ENCODE measurements at regions not wholly inside any gene's neighbourhood (a gene's known extent, or its start where the extent isn't known, plus 50 kb on each side); places are given as distances from the start of the nearest gene placed in this dataset.

GRCh38 chr1:38267037-38268036 lies 220.7 kb upstream of the POU3F1 start:
- no peak for TF ChIP-seq ZFX (IDR thresholded peaks at IDR 0.05)
- TF ChIP-seq, protein P1, sequence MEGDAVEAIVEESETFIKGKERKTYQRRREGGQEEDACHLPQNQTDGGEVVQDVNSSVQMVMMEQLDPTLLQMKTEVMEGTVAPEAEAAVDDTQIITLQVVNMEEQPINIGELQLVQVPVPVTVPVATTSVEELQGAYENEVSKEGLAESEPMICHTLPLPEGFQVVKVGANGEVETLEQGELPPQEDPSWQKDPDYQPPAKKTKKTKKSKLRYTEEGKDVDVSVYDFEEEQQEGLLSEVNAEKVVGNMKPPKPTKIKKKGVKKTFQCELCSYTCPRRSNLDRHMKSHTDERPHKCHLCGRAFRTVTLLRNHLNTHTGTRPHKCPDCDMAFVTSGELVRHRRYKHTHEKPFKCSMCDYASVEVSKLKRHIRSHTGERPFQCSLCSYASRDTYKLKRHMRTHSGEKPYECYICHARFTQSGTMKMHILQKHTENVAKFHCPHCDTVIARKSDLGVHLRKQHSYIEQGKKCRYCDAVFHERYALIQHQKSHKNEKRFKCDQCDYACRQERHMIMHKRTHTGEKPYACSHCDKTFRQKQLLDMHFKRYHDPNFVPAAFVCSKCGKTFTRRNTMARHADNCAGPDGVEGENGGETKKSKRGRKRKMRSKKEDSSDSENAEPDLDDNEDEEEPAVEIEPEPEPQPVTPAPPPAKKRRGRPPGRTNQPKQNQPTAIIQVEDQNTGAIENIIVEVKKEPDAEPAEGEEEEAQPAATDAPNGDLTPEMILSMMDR (conservative IDR thresholded peaks at IDR 0.05) = no peak
- H3K27ac ChIP-seq = no peak overlapping the region

DNA sequence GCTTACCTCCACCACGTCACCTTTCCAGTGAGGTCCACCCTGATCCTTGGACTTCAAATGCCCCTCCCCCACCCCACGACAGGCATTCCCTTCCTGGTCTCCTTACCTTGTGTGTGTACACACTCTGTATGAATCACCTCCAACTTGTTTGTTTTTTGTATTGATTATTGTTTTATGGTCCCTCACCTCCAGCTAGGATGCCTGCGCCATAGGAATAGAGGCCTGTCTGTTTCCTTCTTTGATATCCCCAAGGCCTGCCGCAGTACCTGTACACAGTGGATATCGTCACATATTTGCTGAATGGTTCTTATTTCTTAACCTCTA lies 219.6 kb upstream of the POU3F1 start:
- TF ChIP-seq, protein P1 (conservative IDR thresholded peaks at IDR 0.05) = no peak
- no peak for TF ChIP-seq ZFX (IDR thresholded peaks at IDR 0.05)

GRCh38 chr1:38265293-38266196 lies 219.0 kb upstream of the POU3F1 start:
- TF ChIP-seq, protein P1 (conservative IDR thresholded peaks at IDR 0.05) = no peak
- no peak for TF ChIP-seq ZFX (IDR thresholded peaks at IDR 0.05)
- no peak overlapping the region for H3K27ac ChIP-seq

More for the DNA sequence above, 219.6 kb upstream of the POU3F1 start:
- H3K27ac ChIP-seq = no peak overlapping the region

DNA sequence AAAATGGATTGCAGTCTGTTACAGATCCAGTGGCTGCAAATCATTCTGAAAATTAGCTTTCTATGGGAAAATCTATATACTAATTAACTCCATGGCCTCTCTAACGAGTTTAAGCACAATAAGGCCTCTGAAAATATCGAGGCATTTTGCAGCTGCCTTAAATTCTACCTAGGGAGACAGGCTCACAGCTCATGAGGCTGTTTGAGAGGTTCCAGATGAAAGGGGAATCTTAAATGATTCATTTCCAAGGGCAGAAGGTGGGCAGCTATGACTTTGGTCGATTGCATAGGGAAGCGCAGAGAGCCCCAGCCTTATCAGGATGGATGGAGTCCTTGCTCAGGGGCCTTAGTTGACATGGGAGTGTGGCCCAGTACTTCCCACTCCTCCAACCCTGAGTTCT lies 216.8 kb upstream of the POU3F1 start:
- no peak overlapping the region for H3K27ac ChIP-seq
- TF ChIP-seq, protein P1 (conservative IDR thresholded peaks at IDR 0.05) = no peak
- no peak for TF ChIP-seq ZFX (IDR thresholded peaks at IDR 0.05)

GRCh38 chr1:38261574-38261973 lies 215.0 kb upstream of the POU3F1 start:
- no peak for TF ChIP-seq ZFX (IDR thresholded peaks at IDR 0.05)
- TF ChIP-seq, protein P1 (conservative IDR thresholded peaks at IDR 0.05) = no peak
- no peak overlapping the region for H3K27ac ChIP-seq

DNA sequence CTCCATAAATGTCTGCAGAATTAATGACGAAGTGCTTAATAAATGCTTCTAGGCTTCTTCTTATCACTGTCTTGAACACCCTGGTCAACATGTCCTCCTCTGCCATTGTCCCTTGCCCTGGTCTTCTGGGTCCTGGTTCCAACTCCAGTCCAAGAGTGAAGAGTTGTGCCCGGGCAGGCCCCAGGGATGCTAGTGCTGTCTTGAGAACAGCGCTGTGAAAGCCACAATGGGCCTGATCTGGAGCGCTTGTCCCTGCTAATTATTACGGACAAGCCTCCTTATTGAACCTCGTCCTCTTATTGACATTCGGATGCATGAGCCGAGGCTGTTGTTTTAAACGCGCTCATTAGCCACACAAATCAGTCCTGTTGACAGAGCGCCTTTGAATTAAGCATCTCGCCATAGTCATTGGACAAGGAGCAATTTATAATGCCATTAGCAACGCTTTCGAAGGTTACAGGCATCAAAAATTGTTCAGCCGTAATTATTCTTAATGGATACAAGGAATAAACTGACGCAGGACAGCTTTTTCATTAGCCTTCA lies 211.6 kb upstream of the POU3F1 start:
- TF ChIP-seq, protein P1 (conservative IDR thresholded peaks at IDR 0.05) = no peak
- TF ChIP-seq ZFX (IDR thresholded peaks at IDR 0.05) = no peak
- H3K27ac ChIP-seq = no peak overlapping the region
